ENCODE measurements at regions not wholly inside any gene's neighbourhood (a gene's known extent, or its start where the extent isn't known, plus 50 kb on each side); places are given as distances from the start of the nearest gene placed in this dataset.
"Not testable (repeated sequence)": the region's sequence is repeated elsewhere in the genome, so short reads cannot be mapped to it uniquely, and the experiment has no call there.

GRCh38 chr2:111609146-111609844 lies 274.7 kb downstream of the ANAPC1 start:
- DNase-seq (ENCODE audit: low read depth in 6 of 9, low spot score in 9 of 9), result not testable (repeated sequence)

GRCh38 chr2:111610035-111610434 lies 274.0 kb downstream of the ANAPC1 start:
- H3K27me3 ChIP-seq (ENCODE audit: control insufficient read depth in 2 of 2, insufficient read depth in 1 of 2, low read length in 1 of 2); H3K36me3 ChIP-seq (ENCODE audit: control insufficient read depth in 2 of 2, insufficient read depth in 2 of 2, low read length in 1 of 2); H3K27ac ChIP-seq (ENCODE audit: low read depth in 1 of 2, low read length in 1 of 2); H3K9me3 ChIP-seq (ENCODE audit: control insufficient read depth in 2 of 2, insufficient read depth in 1 of 2, low read length in 1 of 2); H3K4me1 ChIP-seq (ENCODE audit: control insufficient read depth in 2 of 2, insufficient read depth in 2 of 2, low read length in 2 of 2); H3K4me3 ChIP-seq (ENCODE audit: low read length in 2 of 2); DNase-seq (ENCODE audit: low read depth in 6 of 9, low spot score in 9 of 9): not testable (repeated sequence)
- WGBS, result 96% methylated on average over 2 of the region's 2 CpGs

More at GRCh38 chr2:111609146-111609844, 274.7 kb downstream of the ANAPC1 start:
- H3K27me3 ChIP-seq (ENCODE audit: control insufficient read depth in 2 of 2, insufficient read depth in 1 of 2, low read length in 1 of 2); H3K4me3 ChIP-seq (ENCODE audit: low read length in 2 of 2); H3K27ac ChIP-seq (ENCODE audit: low read depth in 1 of 2, low read length in 1 of 2); H3K4me1 ChIP-seq (ENCODE audit: control insufficient read depth in 2 of 2, insufficient read depth in 2 of 2, low read length in 2 of 2); H3K9me3 ChIP-seq (ENCODE audit: control insufficient read depth in 2 of 2, insufficient read depth in 1 of 2, low read length in 1 of 2); H3K36me3 ChIP-seq (ENCODE audit: control insufficient read depth in 2 of 2, insufficient read depth in 2 of 2, low read length in 1 of 2): not testable (repeated sequence)
- WGBS, result 100% methylated on average over 3 of the region's 5 CpGs

GRCh38 chr2:111616651-111617218 lies 267.3 kb downstream of the ANAPC1 start:
- peaks cover 0 to 2% of the 10 kb centered on the region in 2 donors for H3K9me3 ChIP-seq (ENCODE audit: control insufficient read depth in 2 of 2, insufficient read depth in 1 of 2, low read length in 1 of 2)
- no peaks in the 10 kb centered on the region for H3K36me3 ChIP-seq (ENCODE audit: control insufficient read depth in 2 of 2, insufficient read depth in 2 of 2, low read length in 1 of 2)
- H3K4me1 ChIP-seq (ENCODE audit: control insufficient read depth in 2 of 2, insufficient read depth in 2 of 2, low read length in 2 of 2), result peaks cover 0 to 11% of the 10 kb centered on the region in 2 donors
- 96% methylated on average over 8 of the region's 8 CpGs for WGBS
- DNase-seq (ENCODE audit: low read depth in 6 of 9, low spot score in 9 of 9), result no peak
- H3K4me3 ChIP-seq (ENCODE audit: low read length in 2 of 2), result no peak overlapping the region
- H3K27me3 ChIP-seq (ENCODE audit: control insufficient read depth in 2 of 2, insufficient read depth in 1 of 2, low read length in 1 of 2), result no peaks in the 10 kb centered on the region
- no peak overlapping the region for H3K27ac ChIP-seq (ENCODE audit: low read depth in 1 of 2, low read length in 1 of 2)

- Histone ChIP-seq H3K27me3 (ENCODE audit: control insufficient read depth in 2 of 2, insufficient read depth in 1 of 2, low read length in 1 of 2) (no peaks in the 10 kb centered on the region), H3K36me3 (ENCODE audit: control insufficient read depth in 2 of 2, insufficient read depth in 2 of 2, low read length in 1 of 2) (no peaks in the 10 kb centered on the region), H3K27ac (ENCODE audit: low read depth in 1 of 2, low read length in 1 of 2) (no peak overlapping the region), H3K4me1 (ENCODE audit: control insufficient read depth in 2 of 2, insufficient read depth in 2 of 2, low read length in 2 of 2) (peaks cover 0 to 11% of the 10 kb centered on the region in 2 donors), H3K4me3 (ENCODE audit: low read length in 2 of 2) (no peak overlapping the region), H3K9me3 (ENCODE audit: control insufficient read depth in 2 of 2, insufficient read depth in 1 of 2, low read length in 1 of 2) (peaks cover 0 to 2% of the 10 kb centered on the region in 2 donors)
- WGBS, result 78% methylated on average over 9 of the region's 9 CpGs
- DNase-seq (ENCODE audit: low read depth in 6 of 9, low spot score in 9 of 9), result no peak
Measured at GRCh38 chr2:111617299-111618225, 266.4 kb downstream of the ANAPC1 start.

GRCh38 chr2:111618226-111618977 lies 265.6 kb downstream of the ANAPC1 start:
- DNase-seq (ENCODE audit: low read depth in 6 of 9, low spot score in 9 of 9), result no peak
- Histone ChIP-seq H3K36me3 (ENCODE audit: control insufficient read depth in 2 of 2, insufficient read depth in 2 of 2, low read length in 1 of 2) (no peaks in the 10 kb centered on the region), H3K9me3 (ENCODE audit: control insufficient read depth in 2 of 2, insufficient read depth in 1 of 2, low read length in 1 of 2) (peaks cover 0 to 2% of the 10 kb centered on the region in 2 donors), H3K4me1 (ENCODE audit: control insufficient read depth in 2 of 2, insufficient read depth in 2 of 2, low read length in 2 of 2) (peaks cover 0 to 11% of the 10 kb centered on the region in 2 donors), H3K27me3 (ENCODE audit: control insufficient read depth in 2 of 2, insufficient read depth in 1 of 2, low read length in 1 of 2) (no peaks in the 10 kb centered on the region), H3K27ac (ENCODE audit: low read depth in 1 of 2, low read length in 1 of 2) (no peak overlapping the region), H3K4me3 (ENCODE audit: low read length in 2 of 2) (no peak overlapping the region)
- 74% methylated on average over 16 of the region's 16 CpGs for WGBS

- H3K36me3 ChIP-seq (ENCODE audit: control insufficient read depth in 2 of 2, insufficient read depth in 2 of 2, low read length in 1 of 2), result no peaks in the 10 kb centered on the region
- DNase-seq (ENCODE audit: low read depth in 6 of 9, low spot score in 9 of 9), result no peak
Measured at GRCh38 chr2:111618978-111619902, 264.8 kb downstream of the ANAPC1 start.

GRCh38 chr2:111620281-111620680 lies 263.7 kb downstream of the ANAPC1 start:
- H3K27me3 ChIP-seq (ENCODE audit: control insufficient read depth in 2 of 2, insufficient read depth in 1 of 2, low read length in 1 of 2), result no peaks in the 10 kb centered on the region
- 94% methylated on average over 5 of the region's 5 CpGs for WGBS
- H3K4me1 ChIP-seq (ENCODE audit: control insufficient read depth in 2 of 2, insufficient read depth in 2 of 2, low read length in 2 of 2), result peaks cover 0 to 11% of the 10 kb centered on the region in 2 donors
- H3K4me3 ChIP-seq (ENCODE audit: low read length in 2 of 2), result no peak overlapping the region
- H3K27ac ChIP-seq (ENCODE audit: low read depth in 1 of 2, low read length in 1 of 2), result no peak overlapping the region
- DNase-seq (ENCODE audit: low read depth in 6 of 9, low spot score in 9 of 9), result no peak
- peaks cover 0 to 2% of the 10 kb centered on the region in 2 donors for H3K9me3 ChIP-seq (ENCODE audit: control insufficient read depth in 2 of 2, insufficient read depth in 1 of 2, low read length in 1 of 2)
- H3K36me3 ChIP-seq (ENCODE audit: control insufficient read depth in 2 of 2, insufficient read depth in 2 of 2, low read length in 1 of 2), result no peaks in the 10 kb centered on the region

More at GRCh38 chr2:111618978-111619902, 264.8 kb downstream of the ANAPC1 start:
- peaks cover 0 to 2% of the 10 kb centered on the region in 2 donors for H3K9me3 ChIP-seq (ENCODE audit: control insufficient read depth in 2 of 2, insufficient read depth in 1 of 2, low read length in 1 of 2)
- H3K27ac ChIP-seq (ENCODE audit: low read depth in 1 of 2, low read length in 1 of 2), result no peak overlapping the region
- H3K4me1 ChIP-seq (ENCODE audit: control insufficient read depth in 2 of 2, insufficient read depth in 2 of 2, low read length in 2 of 2), result peaks cover 0 to 11% of the 10 kb centered on the region in 2 donors
- H3K27me3 ChIP-seq (ENCODE audit: control insufficient read depth in 2 of 2, insufficient read depth in 1 of 2, low read length in 1 of 2), result no peaks in the 10 kb centered on the region
- WGBS, result 94% methylated on average over 11 of the region's 11 CpGs
- no peak overlapping the region for H3K4me3 ChIP-seq (ENCODE audit: low read length in 2 of 2)

GRCh38 chr2:111622859-111623258 lies 261.1 kb downstream of the ANAPC1 start:
- Histone ChIP-seq H3K4me1 (ENCODE audit: control insufficient read depth in 2 of 2, insufficient read depth in 2 of 2, low read length in 2 of 2) (peaks cover 0 to 8% of the 10 kb centered on the region in 2 donors), H3K27ac (ENCODE audit: low read depth in 1 of 2, low read length in 1 of 2) (no peak overlapping the region), H3K9me3 (ENCODE audit: control insufficient read depth in 2 of 2, insufficient read depth in 1 of 2, low read length in 1 of 2) (peaks cover 0 to 5% of the 10 kb centered on the region in 2 donors), H3K27me3 (ENCODE audit: control insufficient read depth in 2 of 2, insufficient read depth in 1 of 2, low read length in 1 of 2) (no peaks in the 10 kb centered on the region), H3K36me3 (ENCODE audit: control insufficient read depth in 2 of 2, insufficient read depth in 2 of 2, low read length in 1 of 2) (no peaks in the 10 kb centered on the region), H3K4me3 (ENCODE audit: low read length in 2 of 2) (no peak overlapping the region)
- WGBS, result 97% methylated on average over 3 of the region's 3 CpGs
- no peak for DNase-seq (ENCODE audit: low read depth in 6 of 9, low spot score in 9 of 9)

Measured in thymus (tissue), 11 donors.